GM21367 (cell line): ENCODE measurements at regions not wholly inside any gene's neighbourhood (a gene's known extent, or its start where the extent isn't known, plus 50 kb on each side); places are given as distances from the start of the nearest gene placed in this dataset.

Experiments used
- ATAC-seq: cut with Tn5 transposase; IDR thresholded peaks from one replicate; pipeline ENCODE4 v1.9.1; 2021; ENCODE audit not compliant: unreplicated experiment

- ATAC-seq: no peak
These were observed 88.3 kb upstream of the NGF start for GRCh38 chr1:115426231-115426771.

- ATAC-seq: no peak
These were observed 87.4 kb upstream of the NGF start for GRCh38 chr1:115425442-115425841.

- no peak for ATAC-seq
These were observed 85.7 kb upstream of the NGF start for GRCh38 chr1:115423776-115424175.

GRCh38 chr1:115419571-115419970 lies 81.5 kb upstream of the NGF start:
- no peak for ATAC-seq

GRCh38 chr1:115413621-115414020 lies 75.6 kb upstream of the NGF start:
- ATAC-seq: no peak

- no peak for ATAC-seq
These were observed 75.2 kb upstream of the NGF start for GRCh38 chr1:115413208-115413607.

- ATAC-seq: no peak
These were observed 74.7 kb upstream of the NGF start for GRCh38 chr1:115412733-115413132.

GRCh38 chr1:115412286-115412685 lies 74.2 kb upstream of the NGF start:
- no peak for ATAC-seq

GRCh38 chr1:115411371-115412063 lies 73.5 kb upstream of the NGF start:
- ATAC-seq: no peak

GRCh38 chr1:115409094-115410015 lies 71.3 kb upstream of the NGF start:
- ATAC-seq: no peak

- no peak for ATAC-seq
These were observed 70.5 kb upstream of the NGF start for GRCh38 chr1:115408533-115408932.

GRCh38 chr1:115404911-115405310 lies 66.9 kb upstream of the NGF start:
- ATAC-seq: no peak

- ATAC-seq: no peak
These were observed 64.7 kb upstream of the NGF start for GRCh38 chr1:115402753-115403184.

- ATAC-seq: no peak
These were observed 63.6 kb upstream of the NGF start for GRCh38 chr1:115401676-115402075.

GRCh38 chr1:115400891-115401290 lies 62.8 kb upstream of the NGF start:
- ATAC-seq: no peak

GRCh38 chr1:115400426-115400825 lies 62.4 kb upstream of the NGF start:
- no peak for ATAC-seq

GRCh38 chr1:115398745-115399144 lies 60.7 kb upstream of the NGF start:
- no peak for ATAC-seq
